PC-3 (cell line): ENCODE measurements at regions not wholly inside any gene's neighbourhood (a gene's known extent, or its start where the extent isn't known, plus 50 kb on each side); places are given as distances from the start of the nearest gene placed in this dataset.

Experiments used
- EZH2 ChIP-seq: fragments of 300-600 bp; sonication (generic); IDR thresholded peaks from one replicate; pipeline ENCODE4 v1.6.1; 2017; ENCODE audit warnings: antibody characterized with exemption, mild to moderate bottlenecking, low read length; ENCODE audit not compliant: unreplicated experiment
- TF ChIP-seq, protein P1 (sequence below): fragments of 300-600 bp; sonication (generic); conservative IDR thresholded peaks from 2 replicates; pipeline ENCODE4 v1.5.1; 2017; ENCODE audit warnings: antibody characterized with exemption, low read depth, mild to moderate bottlenecking, low read length

DNA sequence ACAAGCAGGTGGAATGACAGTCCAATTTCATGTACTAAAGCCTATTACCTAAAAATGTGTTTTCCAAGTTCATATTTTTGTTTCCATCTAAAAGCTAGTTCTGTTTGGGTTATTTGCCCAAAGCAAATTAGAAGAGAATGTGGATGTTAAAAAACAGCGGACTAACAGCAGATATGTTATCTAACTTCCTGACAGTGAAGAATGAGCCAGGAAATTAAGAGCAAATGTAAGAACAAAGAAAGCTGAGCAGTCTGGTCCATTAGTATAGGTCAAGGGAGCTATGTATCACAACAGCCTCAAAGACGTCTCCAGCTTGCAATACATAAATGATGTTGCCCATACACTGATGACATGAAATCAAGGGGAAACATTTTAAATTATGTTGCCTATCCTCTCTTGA, 145.5 kb upstream of the PLD5 start:
- TF ChIP-seq, protein P1, sequence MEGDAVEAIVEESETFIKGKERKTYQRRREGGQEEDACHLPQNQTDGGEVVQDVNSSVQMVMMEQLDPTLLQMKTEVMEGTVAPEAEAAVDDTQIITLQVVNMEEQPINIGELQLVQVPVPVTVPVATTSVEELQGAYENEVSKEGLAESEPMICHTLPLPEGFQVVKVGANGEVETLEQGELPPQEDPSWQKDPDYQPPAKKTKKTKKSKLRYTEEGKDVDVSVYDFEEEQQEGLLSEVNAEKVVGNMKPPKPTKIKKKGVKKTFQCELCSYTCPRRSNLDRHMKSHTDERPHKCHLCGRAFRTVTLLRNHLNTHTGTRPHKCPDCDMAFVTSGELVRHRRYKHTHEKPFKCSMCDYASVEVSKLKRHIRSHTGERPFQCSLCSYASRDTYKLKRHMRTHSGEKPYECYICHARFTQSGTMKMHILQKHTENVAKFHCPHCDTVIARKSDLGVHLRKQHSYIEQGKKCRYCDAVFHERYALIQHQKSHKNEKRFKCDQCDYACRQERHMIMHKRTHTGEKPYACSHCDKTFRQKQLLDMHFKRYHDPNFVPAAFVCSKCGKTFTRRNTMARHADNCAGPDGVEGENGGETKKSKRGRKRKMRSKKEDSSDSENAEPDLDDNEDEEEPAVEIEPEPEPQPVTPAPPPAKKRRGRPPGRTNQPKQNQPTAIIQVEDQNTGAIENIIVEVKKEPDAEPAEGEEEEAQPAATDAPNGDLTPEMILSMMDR = no peak
- TF ChIP-seq EZH2 = no peak
